Bronchial epithelial cell (primary cell): ENCODE measurements at regions not wholly inside any gene's neighbourhood (a gene's known extent, or its start where the extent isn't known, plus 50 kb on each side); places are given as distances from the start of the nearest gene placed in this dataset.

Experiments
- DNase-seq: peaks from one replicate; pipeline ENCODE4 v3.0.0-alpha.2; 2010; ENCODE audit warnings: low read depth
- FAIRE-seq: peaks from 2 replicates; lab custom pipeline; 2011; peaks lifted over from hg19 to GRCh38; lab: Jason Lieb, UNC
- H3K27me3 ChIP-seq: 2 replicates; pipeline ENCODE4 v1.5.1; 2011; ENCODE audit warnings: low read length; ENCODE audit not compliant: control insufficient read depth, insufficient read depth
- H3K36me3 ChIP-seq: 2 replicates; pipeline ENCODE4 v1.5.1; 2011; ENCODE audit warnings: low read length; ENCODE audit not compliant: control insufficient read depth, insufficient read depth
- H3K4me3 ChIP-seq: 2 replicates; pipeline ENCODE4 v1.5.1; 2011; ENCODE audit warnings: mild to moderate bottlenecking, low read depth, low read length, control low read depth
- TF ChIP-seq, protein P1 (sequence below): IDR thresholded peaks from 2 replicates; pipeline ENCODE4 v1.5.1; 2011; ENCODE audit warnings: mild to moderate bottlenecking, moderate library complexity, low read length, control low read depth, inconsistent platforms; ENCODE audit not compliant: insufficient read depth, severe bottlenecking

DNA sequence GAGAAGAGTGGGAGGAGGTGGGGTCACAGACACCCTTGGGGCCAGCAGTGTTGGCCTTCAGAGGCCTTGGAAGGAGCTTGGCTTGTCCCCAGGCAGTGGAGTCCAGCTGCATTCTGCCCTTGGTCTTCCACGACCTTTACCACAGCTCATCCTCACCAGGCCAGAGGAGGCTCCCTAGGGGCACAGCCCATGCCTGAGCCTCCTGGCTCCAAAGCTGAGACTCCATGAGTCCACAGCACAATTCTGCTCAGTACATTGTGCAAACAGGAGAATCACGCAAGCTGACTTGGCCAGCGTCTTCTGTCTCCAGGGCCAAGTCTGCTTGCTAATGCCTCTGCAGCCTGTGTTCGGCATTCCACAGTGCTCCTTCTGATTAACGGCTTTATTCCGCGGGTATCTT is 337.2 kb downstream of the SMOC2 start:
- DNase-seq: no peak

DNA sequence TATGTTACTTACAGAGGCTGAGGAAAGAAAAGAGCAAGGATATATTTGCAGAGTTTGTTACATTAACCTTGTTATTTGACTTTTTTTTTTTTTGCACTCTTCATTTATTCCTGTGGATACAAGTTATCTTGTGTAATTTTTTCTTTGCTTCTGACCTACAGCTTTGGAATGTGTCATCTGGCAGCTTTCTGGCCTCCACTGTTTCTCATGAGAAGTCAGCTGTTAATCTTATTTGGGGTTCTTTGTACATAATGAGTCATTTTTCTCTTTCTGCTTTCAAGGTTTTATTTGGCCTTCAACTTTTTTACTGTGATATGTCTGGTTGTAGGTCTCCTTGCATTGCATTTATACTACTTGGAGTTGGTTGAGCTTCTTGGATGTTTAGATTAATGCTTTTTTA is 333.4 kb downstream of the SMOC2 start:
- FAIRE-seq (no peak), DNase-seq (peak; percentile 35)
- Histone ChIP-seq H3K4me3 (no peak overlapping the region), H3K27me3 (no peaks in the 10 kb centered on the region), H3K36me3 (no peaks in the 10 kb centered on the region)
- TF ChIP-seq, protein P1, sequence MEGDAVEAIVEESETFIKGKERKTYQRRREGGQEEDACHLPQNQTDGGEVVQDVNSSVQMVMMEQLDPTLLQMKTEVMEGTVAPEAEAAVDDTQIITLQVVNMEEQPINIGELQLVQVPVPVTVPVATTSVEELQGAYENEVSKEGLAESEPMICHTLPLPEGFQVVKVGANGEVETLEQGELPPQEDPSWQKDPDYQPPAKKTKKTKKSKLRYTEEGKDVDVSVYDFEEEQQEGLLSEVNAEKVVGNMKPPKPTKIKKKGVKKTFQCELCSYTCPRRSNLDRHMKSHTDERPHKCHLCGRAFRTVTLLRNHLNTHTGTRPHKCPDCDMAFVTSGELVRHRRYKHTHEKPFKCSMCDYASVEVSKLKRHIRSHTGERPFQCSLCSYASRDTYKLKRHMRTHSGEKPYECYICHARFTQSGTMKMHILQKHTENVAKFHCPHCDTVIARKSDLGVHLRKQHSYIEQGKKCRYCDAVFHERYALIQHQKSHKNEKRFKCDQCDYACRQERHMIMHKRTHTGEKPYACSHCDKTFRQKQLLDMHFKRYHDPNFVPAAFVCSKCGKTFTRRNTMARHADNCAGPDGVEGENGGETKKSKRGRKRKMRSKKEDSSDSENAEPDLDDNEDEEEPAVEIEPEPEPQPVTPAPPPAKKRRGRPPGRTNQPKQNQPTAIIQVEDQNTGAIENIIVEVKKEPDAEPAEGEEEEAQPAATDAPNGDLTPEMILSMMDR: no peak

More for the DNA sequence above, 337.2 kb downstream of the SMOC2 start:
- Histone ChIP-seq H3K36me3 (no peaks in the 10 kb centered on the region), H3K4me3 (no peak overlapping the region), H3K27me3 (peaks cover 2% of the 10 kb centered on the region)
- FAIRE-seq: no peak
- TF ChIP-seq, protein P1: no peak

DNA sequence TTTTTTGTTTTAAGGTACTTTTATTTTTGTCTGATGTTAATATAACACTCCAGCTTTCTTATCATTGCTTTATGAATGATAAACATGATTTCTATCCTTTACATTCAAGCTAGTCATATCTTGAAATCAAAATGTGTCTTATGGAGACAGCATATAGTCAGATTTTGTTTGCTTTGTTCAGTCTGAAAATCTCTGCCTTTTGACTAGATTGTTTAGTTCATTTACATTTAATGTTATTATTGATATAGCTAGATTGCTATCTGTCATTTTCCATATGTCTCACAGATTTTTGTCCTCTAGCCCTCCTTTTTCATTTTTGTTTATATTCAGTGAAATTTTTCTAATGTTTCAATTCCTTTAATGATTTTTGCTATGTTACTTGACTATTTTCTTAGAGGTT is 332.8 kb downstream of the SMOC2 start:
- Histone ChIP-seq H3K36me3 (no peaks in the 10 kb centered on the region), H3K27me3 (no peaks in the 10 kb centered on the region), H3K4me3 (no peak overlapping the region)
- DNase-seq (no peak), FAIRE-seq (no peak)
- TF ChIP-seq, protein P1: no peak

DNA sequence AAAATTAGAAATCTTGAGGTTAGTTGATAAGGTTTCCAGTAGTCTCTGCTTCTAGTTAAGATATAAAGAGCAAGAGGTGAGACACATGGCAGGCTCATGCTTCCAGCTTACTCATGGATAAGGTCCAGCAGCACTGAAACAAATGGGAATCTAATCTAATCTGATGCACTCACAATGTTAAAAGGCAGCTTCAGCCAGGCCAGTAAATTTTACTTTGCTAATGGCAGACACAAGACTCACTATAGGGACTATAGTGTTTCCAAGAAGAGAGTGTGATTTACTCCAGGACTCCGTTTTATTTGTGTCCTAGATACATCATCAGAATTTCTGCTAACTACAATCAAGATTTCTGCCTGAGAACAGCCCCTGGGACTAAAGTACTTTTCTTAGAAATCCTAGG is 324.8 kb downstream of the SMOC2 start:
- DNase-seq (no peak), FAIRE-seq (no peak)
- TF ChIP-seq, protein P1: no peak
- Histone ChIP-seq H3K36me3 (no peaks in the 10 kb centered on the region), H3K4me3 (no peak overlapping the region), H3K27me3 (no peaks in the 10 kb centered on the region)

DNA sequence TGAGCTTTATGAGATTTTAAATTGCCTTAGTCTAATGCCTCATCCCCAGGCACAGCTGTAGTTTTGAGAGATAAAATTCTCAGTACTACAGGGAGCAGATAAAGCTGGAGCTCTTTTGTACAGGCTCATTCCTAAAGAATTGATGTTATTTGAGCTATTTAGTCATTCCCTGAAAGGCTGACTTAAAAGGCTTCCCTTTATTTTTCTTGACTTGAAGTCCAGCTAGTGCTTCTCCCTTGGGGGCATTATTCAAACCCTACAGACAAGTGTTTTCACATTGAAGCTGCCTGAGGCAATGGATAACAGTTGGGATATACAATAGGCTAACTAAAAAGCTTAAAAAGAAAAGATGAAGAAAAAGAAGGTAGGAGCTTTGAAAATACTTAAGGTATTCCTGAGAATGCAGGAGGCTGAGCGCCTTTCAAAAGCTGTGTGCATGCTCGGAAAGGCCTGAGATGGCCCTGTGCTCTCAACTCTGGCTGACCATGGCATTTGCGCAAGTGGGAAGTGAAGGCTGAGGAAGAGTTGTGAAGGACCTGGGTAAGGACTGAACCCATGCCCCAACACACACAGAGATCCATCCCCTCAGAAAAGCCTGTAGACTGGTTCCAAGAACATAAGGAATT is 315.1 kb downstream of the SMOC2 start:
- Histone ChIP-seq H3K36me3 (no peaks in the 10 kb centered on the region), H3K27me3 (no peaks in the 10 kb centered on the region), H3K4me3 (no peak overlapping the region)
- TF ChIP-seq, protein P1: no peak
- FAIRE-seq (no peak), DNase-seq (no peak)

DNA sequence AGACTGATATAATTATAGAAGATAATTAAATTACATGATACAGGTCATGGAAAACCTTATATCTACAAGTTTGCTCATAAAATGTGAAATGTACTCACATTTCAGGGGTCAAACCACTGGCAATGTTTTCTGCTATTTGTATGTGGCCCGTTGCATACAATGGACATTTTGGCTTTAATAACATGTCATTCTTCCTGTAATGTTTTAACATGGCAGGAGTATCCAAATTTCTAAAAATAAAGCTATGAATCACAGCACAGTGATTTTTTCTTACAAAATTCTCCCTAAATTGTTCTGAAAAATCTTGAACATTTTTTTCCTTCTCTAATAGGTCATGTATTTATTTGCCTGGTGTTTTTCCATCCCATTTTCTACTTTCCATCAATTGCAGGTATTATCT is 305.7 kb downstream of the SMOC2 start:
- Histone ChIP-seq H3K36me3 (no peaks in the 10 kb centered on the region), H3K27me3 (no peaks in the 10 kb centered on the region), H3K4me3 (no peak overlapping the region)
- FAIRE-seq: no peak
- no peak for DNase-seq
- TF ChIP-seq, protein P1: no peak
